Prostate gland (tissue), 2 donors: ENCODE measurements at regions not wholly inside any gene's neighbourhood (a gene's known extent, or its start where the extent isn't known, plus 50 kb on each side); places are given as distances from the start of the nearest gene placed in this dataset.

ENCODE experiments used
- POLR2A ChIP-seq: fragments of 450-650 bp; IDR thresholded peaks from one replicate; pipeline ENCODE4 v1.6.1; 2016; ENCODE audit warnings: antibody characterized with exemption, mild to moderate bottlenecking
- POLR2AphosphoS5 ChIP-seq: sonication (generic); formaldehyde crosslinking; IDR thresholded peaks from one replicate; pipeline ENCODE4 v1.6.1; 2017; ENCODE audit warnings: antibody characterized with exemption
- TF ChIP-seq, protein P1 (sequence below), 4 experiments: fragments of 200-600 bp in 2 of 4; fragments of 450-650 bp in 2 of 4; sonication (generic) in 2 of 4; IDR thresholded peaks; 1 replicate in 3 of 4; 2 replicates in 1 of 4; pipeline ENCODE4 v1.5.1; 2016 to 2019; ENCODE audit warnings: antibody characterized with exemption in 4 of 4, mild to moderate bottlenecking in 2 of 4, moderate library complexity in 2 of 4

DNA sequence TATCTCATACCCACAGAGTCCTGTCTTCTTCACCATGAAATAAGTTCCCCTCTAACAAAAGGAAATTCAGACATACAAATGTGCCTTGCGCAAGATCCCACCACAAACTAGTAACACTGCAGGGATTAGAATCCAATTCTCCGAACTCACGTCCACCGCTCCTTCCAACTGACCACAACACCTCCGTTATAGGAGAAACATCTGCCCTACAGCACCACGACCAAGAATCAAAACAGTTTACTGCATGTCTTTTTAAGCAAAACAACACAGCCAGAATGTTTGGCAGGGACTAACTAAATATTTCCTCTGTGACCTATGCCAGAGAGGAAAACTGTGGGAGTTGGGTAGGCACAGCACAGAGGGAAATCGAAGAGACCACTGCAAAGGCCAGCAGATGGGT, 72.7 kb upstream of the AKIP1 start:
- TF ChIP-seq, protein P1, sequence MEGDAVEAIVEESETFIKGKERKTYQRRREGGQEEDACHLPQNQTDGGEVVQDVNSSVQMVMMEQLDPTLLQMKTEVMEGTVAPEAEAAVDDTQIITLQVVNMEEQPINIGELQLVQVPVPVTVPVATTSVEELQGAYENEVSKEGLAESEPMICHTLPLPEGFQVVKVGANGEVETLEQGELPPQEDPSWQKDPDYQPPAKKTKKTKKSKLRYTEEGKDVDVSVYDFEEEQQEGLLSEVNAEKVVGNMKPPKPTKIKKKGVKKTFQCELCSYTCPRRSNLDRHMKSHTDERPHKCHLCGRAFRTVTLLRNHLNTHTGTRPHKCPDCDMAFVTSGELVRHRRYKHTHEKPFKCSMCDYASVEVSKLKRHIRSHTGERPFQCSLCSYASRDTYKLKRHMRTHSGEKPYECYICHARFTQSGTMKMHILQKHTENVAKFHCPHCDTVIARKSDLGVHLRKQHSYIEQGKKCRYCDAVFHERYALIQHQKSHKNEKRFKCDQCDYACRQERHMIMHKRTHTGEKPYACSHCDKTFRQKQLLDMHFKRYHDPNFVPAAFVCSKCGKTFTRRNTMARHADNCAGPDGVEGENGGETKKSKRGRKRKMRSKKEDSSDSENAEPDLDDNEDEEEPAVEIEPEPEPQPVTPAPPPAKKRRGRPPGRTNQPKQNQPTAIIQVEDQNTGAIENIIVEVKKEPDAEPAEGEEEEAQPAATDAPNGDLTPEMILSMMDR (IDR thresholded peaks at IDR 0.05): no peak
- TF ChIP-seq POLR2A (no peak), POLR2AphosphoS5 (no peak)
